ENCODE measurements at regions not wholly inside any gene's neighbourhood (a gene's known extent, or its start where the extent isn't known, plus 50 kb on each side); places are given as distances from the start of the nearest gene placed in this dataset.

DNA sequence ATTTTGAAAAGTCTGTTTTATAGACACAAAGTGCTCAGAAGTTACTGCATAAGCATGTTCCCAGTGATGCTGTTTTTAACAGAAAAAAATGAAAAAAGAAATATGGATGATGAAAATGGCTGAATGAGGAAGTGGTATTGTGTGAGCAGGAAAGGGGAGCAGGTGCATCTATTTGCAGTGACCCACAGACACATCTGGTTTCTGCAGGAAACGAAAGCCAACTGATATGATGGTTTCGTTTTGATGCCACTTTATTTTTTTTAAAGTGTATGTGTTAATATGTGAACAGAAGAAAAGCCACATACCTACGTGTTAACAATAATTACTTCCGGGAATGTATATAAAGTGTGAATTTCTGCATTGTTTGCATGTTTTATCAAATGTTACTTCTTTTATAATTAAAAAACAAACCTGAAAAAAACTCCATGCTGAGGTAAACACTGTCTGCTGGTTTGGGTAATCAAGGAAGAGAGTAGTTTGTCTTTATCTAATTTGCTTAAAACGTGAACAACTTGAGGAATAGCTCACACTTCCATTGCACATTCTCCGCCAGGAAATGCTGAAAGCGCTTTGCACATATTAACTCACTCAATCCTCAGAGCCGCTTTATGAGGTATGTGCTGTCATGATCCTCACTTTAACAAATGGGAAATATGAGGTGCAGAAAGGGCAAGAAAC, 1335.9 kb downstream of the TBC1D22A start:
- TF ChIP-seq, protein P1, sequence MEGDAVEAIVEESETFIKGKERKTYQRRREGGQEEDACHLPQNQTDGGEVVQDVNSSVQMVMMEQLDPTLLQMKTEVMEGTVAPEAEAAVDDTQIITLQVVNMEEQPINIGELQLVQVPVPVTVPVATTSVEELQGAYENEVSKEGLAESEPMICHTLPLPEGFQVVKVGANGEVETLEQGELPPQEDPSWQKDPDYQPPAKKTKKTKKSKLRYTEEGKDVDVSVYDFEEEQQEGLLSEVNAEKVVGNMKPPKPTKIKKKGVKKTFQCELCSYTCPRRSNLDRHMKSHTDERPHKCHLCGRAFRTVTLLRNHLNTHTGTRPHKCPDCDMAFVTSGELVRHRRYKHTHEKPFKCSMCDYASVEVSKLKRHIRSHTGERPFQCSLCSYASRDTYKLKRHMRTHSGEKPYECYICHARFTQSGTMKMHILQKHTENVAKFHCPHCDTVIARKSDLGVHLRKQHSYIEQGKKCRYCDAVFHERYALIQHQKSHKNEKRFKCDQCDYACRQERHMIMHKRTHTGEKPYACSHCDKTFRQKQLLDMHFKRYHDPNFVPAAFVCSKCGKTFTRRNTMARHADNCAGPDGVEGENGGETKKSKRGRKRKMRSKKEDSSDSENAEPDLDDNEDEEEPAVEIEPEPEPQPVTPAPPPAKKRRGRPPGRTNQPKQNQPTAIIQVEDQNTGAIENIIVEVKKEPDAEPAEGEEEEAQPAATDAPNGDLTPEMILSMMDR (IDR thresholded peaks at IDR 0.05; ENCODE audit: insufficient read depth, missing control alignments) = no peak
- FAIRE-seq = no peak
- no peak for DNase-seq (ENCODE audit: insufficient read length, low spot score)

DNA sequence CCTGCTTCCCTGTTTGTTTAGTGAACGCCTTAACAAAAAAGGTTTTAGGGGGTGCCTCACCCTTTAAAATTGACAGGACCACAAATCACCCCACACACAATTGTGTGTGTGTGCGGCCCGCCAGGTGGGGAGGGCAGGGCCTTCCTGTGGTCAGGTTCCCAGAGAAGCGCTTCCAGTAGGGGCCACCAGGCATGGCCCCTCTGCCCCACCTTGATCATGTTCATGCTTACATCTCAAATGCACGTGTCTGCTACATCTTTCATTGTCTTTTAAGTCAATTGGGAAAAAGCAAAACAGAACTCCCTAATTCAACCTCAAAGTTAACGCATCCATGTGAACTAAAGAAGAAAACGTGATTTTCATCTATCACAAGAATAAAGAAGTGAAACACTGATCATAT, 1335.3 kb downstream of the TBC1D22A start:
- no peak for FAIRE-seq
- TF ChIP-seq, protein P1 (IDR thresholded peaks at IDR 0.05; ENCODE audit: insufficient read depth, missing control alignments) = no peak
- no peak for DNase-seq (ENCODE audit: insufficient read length, low spot score)

DNA sequence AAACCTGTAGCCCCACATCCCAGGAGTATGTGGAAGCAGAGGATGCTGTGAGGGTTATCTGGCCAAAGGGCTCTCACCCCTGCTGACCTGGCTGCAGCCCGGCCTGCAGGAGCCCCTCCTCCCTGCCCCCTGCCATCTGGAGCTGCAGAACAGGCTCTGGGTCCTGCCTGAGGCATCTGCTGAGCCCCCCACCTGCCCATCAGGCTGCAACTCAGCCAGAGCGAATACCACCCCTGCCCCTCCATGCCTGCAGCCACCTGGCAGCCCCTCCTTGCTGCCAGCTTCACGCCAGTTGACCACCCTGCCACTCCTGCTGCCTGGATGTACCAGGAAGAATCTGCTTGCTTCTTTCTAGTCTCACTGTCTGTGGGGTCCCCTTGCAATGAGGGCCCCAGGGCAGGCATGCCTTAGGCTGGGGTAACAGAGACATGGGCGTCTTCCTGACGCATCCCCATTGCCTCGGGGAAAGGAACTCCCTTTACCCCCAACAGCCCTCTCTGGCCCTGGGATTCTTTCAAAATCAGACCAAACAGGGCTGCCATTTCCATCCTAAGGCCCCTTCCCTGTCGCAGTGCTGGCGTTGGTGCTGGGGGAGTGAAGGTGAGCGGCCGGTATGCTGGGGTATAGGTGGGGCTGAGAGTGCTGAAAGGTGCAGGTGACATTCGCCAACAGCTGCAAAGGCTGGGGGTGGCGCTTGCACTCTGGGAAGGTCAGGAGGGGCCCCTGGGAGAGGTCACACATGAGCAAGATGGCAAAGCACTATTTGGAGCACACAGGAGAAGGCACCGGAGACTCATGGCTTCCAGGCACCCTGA, 1334.6 kb downstream of the TBC1D22A start:
- FAIRE-seq (no peak), DNase-seq (ENCODE audit: insufficient read length, low spot score) (no peak)
- TF ChIP-seq, protein P1 (IDR thresholded peaks at IDR 0.05; ENCODE audit: insufficient read depth, missing control alignments) = no peak

DNA sequence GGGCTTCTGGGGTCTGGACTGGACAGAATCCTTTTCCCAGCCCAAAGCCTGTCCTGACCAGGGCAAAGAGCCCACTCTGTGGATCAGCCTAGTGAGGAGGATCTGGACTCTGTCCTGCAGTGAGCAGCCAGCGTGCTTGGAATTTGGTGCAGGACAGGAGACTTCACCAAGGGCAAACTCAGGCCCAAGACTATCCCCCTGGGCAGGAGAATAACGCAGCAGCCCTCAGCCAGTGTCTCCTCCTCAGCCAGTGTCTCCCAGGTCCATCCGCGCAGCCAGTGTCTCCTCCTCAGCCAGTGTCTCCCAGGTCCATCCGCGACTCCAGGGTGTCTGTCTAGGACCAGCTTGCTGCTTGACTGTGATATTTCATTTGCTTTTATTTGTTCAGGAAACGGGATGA, 1334.0 kb downstream of the TBC1D22A start:
- FAIRE-seq = no peak
- DNase-seq (ENCODE audit: insufficient read length, low spot score) = no peak
- TF ChIP-seq, protein P1 (IDR thresholded peaks at IDR 0.05; ENCODE audit: insufficient read depth, missing control alignments) = no peak

DNA sequence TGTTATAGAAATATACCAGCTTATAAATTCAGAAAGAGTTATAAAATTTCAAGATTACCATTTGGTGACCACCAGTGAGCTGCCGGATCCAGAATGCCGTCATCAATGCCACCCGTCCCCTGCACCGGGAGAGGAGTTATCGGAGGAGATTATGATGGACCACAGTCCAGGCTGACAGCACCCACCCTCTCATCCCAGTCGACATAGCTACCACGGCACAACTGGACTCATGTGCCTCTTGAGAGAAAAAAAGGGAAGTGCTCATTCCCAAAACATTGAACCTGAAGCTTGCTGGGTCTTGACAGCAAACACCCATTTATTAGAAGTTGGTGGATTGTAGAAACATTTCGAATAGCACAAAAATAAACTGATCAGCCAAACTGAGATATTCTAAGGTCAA, 1331.5 kb downstream of the TBC1D22A start:
- TF ChIP-seq, protein P1 (IDR thresholded peaks at IDR 0.05; ENCODE audit: insufficient read depth, missing control alignments) = no peak
- FAIRE-seq (no peak), DNase-seq (ENCODE audit: insufficient read length, low spot score) (no peak)

DNA sequence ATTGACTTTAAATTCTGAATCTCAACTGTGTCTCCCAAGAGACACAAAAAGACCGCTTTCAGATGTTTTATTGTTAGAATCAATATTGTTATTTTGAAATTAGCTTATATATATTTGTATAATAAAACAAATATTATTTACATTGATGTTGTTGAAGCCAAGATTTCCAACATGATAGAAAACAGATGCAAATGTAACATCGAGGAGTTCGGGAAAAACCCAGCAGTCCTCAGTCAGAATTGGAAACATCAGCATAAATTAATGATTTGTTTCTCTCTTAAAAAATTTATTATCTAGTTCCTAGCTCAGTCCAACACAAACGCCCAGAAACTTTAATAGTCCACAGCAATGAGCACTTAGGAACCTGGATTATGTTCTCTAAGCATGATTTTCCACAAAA, 1330.4 kb downstream of the TBC1D22A start:
- TF ChIP-seq, protein P1 (IDR thresholded peaks at IDR 0.05; ENCODE audit: insufficient read depth, missing control alignments) = no peak
- FAIRE-seq = no peak
- no peak for DNase-seq (ENCODE audit: insufficient read length, low spot score)

Data from D721Med (cell line).